AG09309 (cell line): ENCODE measurements at regions not wholly inside any gene's neighbourhood (a gene's known extent, or its start where the extent isn't known, plus 50 kb on each side); places are given as distances from the start of the nearest gene placed in this dataset.

Experiments
- DNase-seq: peaks from one replicate; pipeline ENCODE4 v3.0.0-alpha.2; 2010; ENCODE audit warnings: low read depth
- H3K4me3 ChIP-seq: 2 replicates; pipeline ENCODE4 v1.5.1; 2011; ENCODE audit warnings: mild to moderate bottlenecking, low read depth, low read length, moderate library complexity; ENCODE audit not compliant: control insufficient read depth
- CTCF ChIP-seq: IDR thresholded peaks from 2 replicates; pipeline ENCODE4 v1.5.1; 2011; ENCODE audit warnings: mild to moderate bottlenecking, low read depth, low read length, inconsistent platforms; ENCODE audit not compliant: insufficient read depth, control insufficient read depth; ENCODE audit errors: missing control alignments

- no peak for DNase-seq
- TF ChIP-seq CTCF: no peak
- H3K4me3 ChIP-seq: no peak overlapping the region
Measured at GRCh38 chr18:76654577-76654976, 159.5 kb upstream of the ZNF516 start.

DNA sequence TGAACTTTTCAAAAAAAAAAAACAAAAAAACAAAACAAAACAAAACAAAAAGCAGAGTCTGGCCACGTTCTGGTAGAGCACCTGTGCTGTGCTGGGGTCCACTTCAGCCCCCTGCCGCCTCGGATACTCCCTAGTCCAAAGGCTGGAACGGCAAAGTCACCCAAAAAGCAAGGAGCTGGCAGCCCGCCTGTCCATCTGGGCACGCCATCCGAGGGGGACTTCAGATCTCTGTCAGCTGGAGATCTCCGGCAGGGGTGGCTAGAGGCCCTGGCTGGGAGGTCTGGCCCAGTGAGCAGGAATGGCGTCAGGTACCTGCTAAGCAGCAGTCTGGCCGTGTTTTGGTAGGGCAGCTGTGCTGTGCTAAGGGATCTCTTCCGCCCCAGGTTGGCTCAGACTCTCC, 152.3 kb upstream of the ZNF516 start:
- no peak for DNase-seq

DNA sequence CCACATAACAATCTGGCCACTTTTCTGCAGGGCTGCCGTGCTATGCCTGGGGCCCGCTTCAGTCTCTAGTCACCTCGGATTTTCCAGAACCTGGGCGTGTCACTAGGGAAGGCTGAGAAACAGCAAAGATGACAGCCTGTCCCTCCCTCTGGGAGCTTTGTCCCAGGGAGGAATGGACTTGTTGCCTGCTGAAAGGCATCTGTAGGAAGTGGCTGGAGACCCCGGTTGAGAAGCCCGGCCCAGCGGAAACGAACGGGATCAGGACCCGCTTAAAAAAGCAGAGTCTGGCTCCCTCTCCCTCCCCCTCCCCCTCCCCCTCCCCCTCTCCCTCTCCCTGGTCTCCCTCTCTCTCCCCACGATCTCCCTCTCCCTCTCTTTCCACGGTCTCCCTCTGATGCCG, 149.5 kb upstream of the ZNF516 start:
- H3K4me3 ChIP-seq: no peak overlapping the region
- no peak for TF ChIP-seq CTCF
- no peak for DNase-seq

More for the DNA sequence above, 152.3 kb upstream of the ZNF516 start:
- TF ChIP-seq CTCF: no peak
- H3K4me3 ChIP-seq: no peak overlapping the region

DNA sequence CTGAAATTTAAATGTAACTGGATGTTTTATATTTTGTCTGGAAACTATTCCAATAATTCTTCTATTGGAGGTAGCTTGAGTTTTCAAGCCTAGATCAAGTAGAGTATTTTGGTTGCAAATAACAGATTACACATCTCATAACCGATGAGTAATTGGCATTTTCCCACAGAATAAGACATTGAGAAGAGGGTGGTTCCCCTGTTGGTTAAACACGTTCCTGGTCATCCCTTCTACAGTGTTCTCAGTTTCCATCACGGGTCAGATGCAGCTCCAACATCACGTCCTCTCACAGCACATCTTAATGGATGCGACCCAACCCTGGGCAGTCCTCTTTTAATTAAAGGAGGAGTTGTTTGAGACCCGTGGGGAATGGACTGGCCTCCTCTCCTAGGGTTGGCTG, 149.0 kb upstream of the ZNF516 start:
- no peak for DNase-seq
- no peak for TF ChIP-seq CTCF
- no peak overlapping the region for H3K4me3 ChIP-seq

GRCh38 chr18:76643199-76643598, 148.2 kb upstream of the ZNF516 start:
- no peak for DNase-seq
- no peak for TF ChIP-seq CTCF
- no peak overlapping the region for H3K4me3 ChIP-seq

DNA sequence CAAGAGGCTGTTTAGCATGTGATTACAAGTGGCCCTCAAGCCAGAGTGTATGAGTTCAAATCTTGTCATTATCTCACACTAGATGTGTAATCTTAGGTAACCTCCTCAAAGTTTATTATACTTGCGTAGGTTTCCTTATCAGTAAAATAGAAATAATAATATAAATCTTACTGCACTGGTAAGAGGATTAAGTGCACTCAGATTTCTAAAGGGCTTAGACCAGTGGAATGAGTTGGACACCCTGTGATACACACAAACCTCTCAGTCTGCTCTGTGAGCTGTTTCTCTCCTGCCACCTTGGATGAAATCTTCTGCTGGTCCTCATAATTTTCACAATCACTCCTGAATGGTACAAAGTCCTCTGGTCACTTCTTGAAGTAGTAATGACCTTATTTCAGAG, 145.4 kb upstream of the ZNF516 start:
- no peak overlapping the region for H3K4me3 ChIP-seq
- no peak for TF ChIP-seq CTCF
- no peak for DNase-seq

- TF ChIP-seq CTCF: no peak
- no peak overlapping the region for H3K4me3 ChIP-seq
- DNase-seq: no peak
Measured at GRCh38 chr18:76634564-76634963, 139.5 kb upstream of the ZNF516 start.
